Mammary epithelial cell (primary cell): ENCODE measurements at regions not wholly inside any gene's neighbourhood (a gene's known extent, or its start where the extent isn't known, plus 50 kb on each side); places are given as distances from the start of the nearest gene placed in this dataset.

Experiments used
- CTCF ChIP-seq, 2 donors: IDR thresholded peaks in 1 of 2; conservative IDR thresholded peaks in 1 of 2; 2 replicates each; pipeline ENCODE4 v1.5.1; 2011 to 2012; ENCODE audit warnings: inconsistent platforms in 2 of 2, low read length in 2 of 2, mild to moderate bottlenecking in 2 of 2, control low read depth in 1 of 2, low read depth in 1 of 2; ENCODE audit not compliant: insufficient read depth in 1 of 2; ENCODE audit errors: extremely low read depth in 1 of 2
- EZH2 ChIP-seq: IDR thresholded peaks from 2 replicates; pipeline ENCODE4 v1.6.1; 2012; ENCODE audit warnings: low read length, inconsistent platforms, borderline replicate concordance

- TF ChIP-seq CTCF (conservative IDR thresholded peaks at IDR 0.05 in 1 of 2, IDR thresholded peaks at IDR 0.05 in 1 of 2; ENCODE audit: extremely low read depth in 1 of 2, insufficient read depth in 1 of 2, low read depth in 1 of 2, low read length in 2 of 2) (no peak), EZH2 (no peak)
These were observed 51.0 kb upstream of the F3 start for GRCh38 chr1:94592571-94592920.
